ENCODE measurements at regions not wholly inside any gene's neighbourhood (a gene's known extent, or its start where the extent isn't known, plus 50 kb on each side); places are given as distances from the start of the nearest gene placed in this dataset.

GRCh38 chr3:19798324-19798723, 135.7 kb downstream of the EFHB start:
- TF ChIP-seq CTCF (IDR thresholded peaks at IDR 0.05; ENCODE audit: insufficient read depth, low read length) (no peak), GABPA (IDR thresholded peaks at IDR 0.05; ENCODE audit: low read depth) (no peak), REST (IDR thresholded peaks at IDR 0.05; ENCODE audit: insufficient replicate concordance, low read depth) (no peak), POLR2AphosphoS5 (IDR thresholded peaks at IDR 0.05; ENCODE audit: low read depth) (no peak), SPI1 (IDR thresholded peaks at IDR 0.05; ENCODE audit: borderline replicate concordance, low read depth) (no peak)
